SU-DHL-6 (cell line): ENCODE measurements at regions not wholly inside any gene's neighbourhood (a gene's known extent, or its start where the extent isn't known, plus 50 kb on each side); places are given as distances from the start of the nearest gene placed in this dataset.

ENCODE experiments used
- H2AFZ ChIP-seq: fragments of 200-600 bp; sonication (generic); 2 replicates; pipeline ENCODE4 v1.6.1; 2014; ENCODE audit warnings: low read depth, mild to moderate bottlenecking, moderate library complexity, mixed read lengths, antibody characterized with exemption, low read length; ENCODE audit not compliant: severe bottlenecking
- H3F3A ChIP-seq: fragments of 200-600 bp; shearing (Covaris generic); 2 replicates; pipeline ENCODE4 v1.6.0; 2016; ENCODE audit warnings: antibody characterized with exemption, mild to moderate bottlenecking; ENCODE audit not compliant: insufficient read depth
- H3K27ac ChIP-seq: fragments of 200-600 bp; sonication (generic); 2 replicates; pipeline ENCODE4 v1.5.1; 2016; ENCODE audit warnings: low read depth, mild to moderate bottlenecking, low read length, moderate library complexity, mixed read lengths
- H3K27me3 ChIP-seq: fragments of 200-600 bp; sonication (generic), shearing (Covaris generic); 2 replicates; pipeline ENCODE4 v1.6.0; 2014; ENCODE audit warnings: mild to moderate bottlenecking, low read length
- H3K36me3 ChIP-seq: fragments of 200-600 bp; sonication (generic); 2 replicates; pipeline ENCODE4 v1.6.1; 2014; ENCODE audit warnings: mild to moderate bottlenecking, low read length, mixed read lengths
- H3K4me2 ChIP-seq: fragments of 300-600, 200-600 bp; shearing (Covaris generic), sonication (generic); 2 replicates; pipeline ENCODE4 v1.6.0; 2014; ENCODE audit warnings: low read length, low read depth, mild to moderate bottlenecking; ENCODE audit not compliant: poor library complexity, severe bottlenecking
- H3K4me3 ChIP-seq: fragments of 200-600 bp; sonication (generic); 2 replicates; pipeline ENCODE4 v1.5.1; 2014; ENCODE audit warnings: antibody characterized with exemption, low read length, mild to moderate bottlenecking, mixed read lengths; ENCODE audit not compliant: insufficient read depth, poor library complexity, severe bottlenecking
- H3K79me2 ChIP-seq: fragments of 200-600 bp; sonication (generic); 2 replicates; pipeline ENCODE4 v1.6.1; 2014; ENCODE audit warnings: mild to moderate bottlenecking, low read length, moderate library complexity; ENCODE audit not compliant: insufficient read depth
- H3K9ac ChIP-seq: fragments of 200-600 bp; sonication (generic); 2 replicates; pipeline ENCODE4 v1.7.0; 2014; ENCODE audit warnings: mild to moderate bottlenecking, low read length
- H3K9me2 ChIP-seq: fragments of 200-600 bp; sonication (generic); replicated peaks from 2 replicates; pipeline ENCODE4 v1.6.1; 2014; ENCODE audit warnings: low read length; ENCODE audit not compliant: insufficient read depth
- H3K9me3 ChIP-seq: fragments of 200-600 bp; sonication (generic); 2 replicates; pipeline ENCODE4 v1.6.1; 2014; ENCODE audit warnings: low read length, mixed read lengths; ENCODE audit not compliant: insufficient read depth
- H4K20me1 ChIP-seq: fragments of 200-600 bp; sonication (generic); 2 replicates; pipeline ENCODE4 v1.6.1; 2014; ENCODE audit warnings: low read depth, mild to moderate bottlenecking, antibody characterized with exemption, low read length, moderate library complexity, mixed read lengths
- CTCF ChIP-seq: fragments of 200-600 bp; sonication (generic); IDR thresholded peaks from one replicate; pipeline ENCODE4 v1.5.1; 2017; ENCODE audit warnings: antibody characterized with exemption, mild to moderate bottlenecking, low read length, moderate library complexity; ENCODE audit not compliant: insufficient read depth, poor library complexity, severe bottlenecking
- EZH2phosphoT487 ChIP-seq: fragments of 200-600 bp; sonication (generic), shearing (Covaris generic); conservative IDR thresholded peaks from 2 replicates; pipeline ENCODE4 v1.6.1; 2018; ENCODE audit warnings: mild to moderate bottlenecking, antibody characterized with exemption, low read length, moderate library complexity, mixed read lengths

DNA sequence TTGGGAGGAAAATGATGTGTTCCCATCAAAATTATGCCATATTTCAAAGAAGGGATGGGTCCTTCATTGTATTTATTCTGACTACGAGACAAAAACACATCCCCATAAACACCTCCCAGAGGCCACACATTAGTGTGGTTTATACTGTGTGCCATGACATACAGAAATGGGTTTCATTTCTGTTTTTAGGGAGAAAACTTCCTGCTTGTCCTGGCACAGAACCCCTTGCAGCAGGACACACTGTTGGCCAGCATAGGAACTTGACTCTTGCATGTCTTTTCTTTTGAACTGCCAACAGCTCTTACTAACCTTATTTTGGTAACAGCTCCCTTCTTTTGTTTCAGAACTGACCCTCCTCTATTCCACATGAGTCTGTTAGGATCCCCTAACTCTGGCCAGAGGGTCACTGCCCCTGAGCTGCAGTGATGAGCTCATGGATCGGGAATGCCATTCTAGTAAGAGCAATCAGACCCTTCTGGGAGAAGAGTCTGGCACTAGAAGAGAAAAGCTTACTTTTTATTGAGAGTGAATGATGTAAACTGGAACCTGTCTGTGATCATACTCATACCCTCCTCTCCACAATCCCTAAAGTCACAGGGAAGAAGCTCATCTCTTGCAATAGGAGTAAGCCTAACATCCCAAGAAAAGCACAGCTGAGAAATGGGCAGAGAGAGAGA lies 86.4 kb downstream of the SMIM20 start:
- Histone ChIP-seq H4K20me1 (no peaks in the 10 kb centered on the region), H3F3A (no peaks in the 10 kb centered on the region), H3K27ac (no peak overlapping the region), H3K4me2 (no peak overlapping the region), H3K79me2 (no peaks in the 10 kb centered on the region), H3K27me3 (no peaks in the 10 kb centered on the region), H3K9ac (no peak overlapping the region), H3K9me2 (no peaks in the 10 kb centered on the region), H3K9me3 (no peaks in the 10 kb centered on the region), H3K36me3 (no peaks in the 10 kb centered on the region), H2AFZ (no peak overlapping the region), H3K4me3 (no peak overlapping the region)
- TF ChIP-seq EZH2phosphoT487 (no peak), CTCF (no peak)

DNA sequence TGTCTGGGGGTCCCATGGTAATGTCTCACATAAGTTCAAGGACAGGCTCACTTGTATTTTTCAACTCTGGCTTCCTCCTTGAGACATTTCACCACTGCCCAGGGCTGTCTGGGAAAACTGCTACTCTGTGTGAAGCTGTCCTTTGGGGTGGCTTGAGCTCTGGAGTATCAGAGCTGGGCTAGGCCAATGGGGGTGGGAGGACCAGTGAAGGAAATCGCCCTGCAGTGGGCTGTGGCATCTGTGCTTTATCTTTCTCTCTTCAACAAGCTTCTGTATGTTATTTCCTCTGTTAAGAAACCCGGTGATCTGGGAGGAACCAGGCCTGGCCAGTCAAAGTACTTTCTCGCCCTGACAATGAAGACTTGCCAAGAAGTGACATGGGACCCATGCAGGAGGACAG lies 87.4 kb downstream of the SMIM20 start:
- Histone ChIP-seq H3K4me3 (no peak overlapping the region), H3K4me2 (no peak overlapping the region), H3K79me2 (no peaks in the 10 kb centered on the region), H4K20me1 (no peaks in the 10 kb centered on the region), H3K27ac (no peak overlapping the region), H3K9me3 (no peaks in the 10 kb centered on the region), H3K36me3 (no peaks in the 10 kb centered on the region), H3F3A (no peaks in the 10 kb centered on the region), H2AFZ (no peak overlapping the region), H3K27me3 (peaks cover 3% of the 10 kb centered on the region; the same call in 1 of the 2 replicates), H3K9me2 (no peaks in the 10 kb centered on the region), H3K9ac (no peak overlapping the region)
- TF ChIP-seq CTCF: no peak
- no peak for TF ChIP-seq EZH2phosphoT487

- Histone ChIP-seq H3K27ac (no peak overlapping the region), H3K36me3 (no peaks in the 10 kb centered on the region), H3K9me3 (no peaks in the 10 kb centered on the region), H3K4me3 (no peak overlapping the region), H3K4me2 (no peak overlapping the region), H3K27me3 (peaks cover 3% of the 10 kb centered on the region; the same call in 1 of the 2 replicates), H4K20me1 (no peaks in the 10 kb centered on the region), H3K9ac (no peak overlapping the region), H3K79me2 (no peaks in the 10 kb centered on the region), H2AFZ (no peak overlapping the region), H3F3A (no peaks in the 10 kb centered on the region), H3K9me2 (no peaks in the 10 kb centered on the region)
- TF ChIP-seq CTCF (no peak), EZH2phosphoT487 (no peak)
These were observed 87.8 kb downstream of the SMIM20 start for GRCh38 chr4:26001816-26002215.
